CD4-positive, alpha-beta T cell (primary cell): ENCODE measurements at regions not wholly inside any gene's neighbourhood (a gene's known extent, or its start where the extent isn't known, plus 50 kb on each side); places are given as distances from the start of the nearest gene placed in this dataset.

ENCODE experiments used
- ATAC-seq: fragments of 200-7000 bp; cut with Tn5 transposase; one replicate; pipeline ENCODE4 v1.10.0; 2022; ENCODE audit warnings: mild to moderate bottlenecking; ENCODE audit not compliant: poor library complexity
- CTCF ChIA-PET: fragments of 350-600 bp; sonication (Branson Sonifier 250); formaldehyde crosslinking; loops from one replicate; lab custom pipeline; 2021; ENCODE audit warnings: antibody characterized with exemption, inconsistent platforms; lab: Charles Lee
- POLR2A ChIA-PET: fragments of 350-600 bp; sonication (Branson Sonifier 250); formaldehyde crosslinking; loops from one replicate; lab custom pipeline; 2021; ENCODE audit warnings: antibody characterized with exemption, inconsistent platforms; lab: Charles Lee
- DNase-seq, 14 experiments: peaks; one replicate each; pipeline ENCODE4 v3.0.0-alpha.2; 2013 to 2020; ENCODE audit warnings: mixed read lengths in 2 of 14
- H3K27ac ChIP-seq, 2 donors: one replicate each; pipeline versions ENCODE4 v1.5.1 to v1.7.0; 2013; ENCODE audit warnings: low read length in 2 of 2, low read depth in 1 of 2, mild to moderate bottlenecking in 1 of 2
- H3K27me3 ChIP-seq, 2 experiments: 1 replicate in 1 of 2; 2 replicates in 1 of 2; pipeline versions ENCODE4 v1.6.1 to v1.7.0; 2013; ENCODE audit warnings: low read length in 2 of 2, control low read depth in 1 of 2, mild to moderate bottlenecking in 1 of 2, moderate library complexity in 1 of 2; ENCODE audit not compliant: insufficient read depth in 2 of 2, control insufficient read depth in 1 of 2
- H3K36me3 ChIP-seq: one replicate; pipeline ENCODE4 v1.6.1; 2013; ENCODE audit warnings: low read length, control low read depth; ENCODE audit not compliant: insufficient read depth
- H3K4me1 ChIP-seq: one replicate; pipeline ENCODE4 v1.6.1; 2013; ENCODE audit warnings: low read length, control low read depth; ENCODE audit not compliant: insufficient read depth
- H3K4me3 ChIP-seq: one replicate; pipeline ENCODE4 v1.5.1; 2013; ENCODE audit warnings: mild to moderate bottlenecking, low read length, moderate library complexity
- H3K9me3 ChIP-seq, 2 experiments: 1 replicate in 1 of 2; 2 replicates in 1 of 2; pipeline versions ENCODE4 v1.6.1 to v1.7.0; 2013; ENCODE audit warnings: low read length in 2 of 2, mild to moderate bottlenecking in 2 of 2, control low read depth in 1 of 2, moderate library complexity in 1 of 2; ENCODE audit not compliant: control insufficient read depth in 1 of 2, insufficient read depth in 1 of 2
- H3K27ac Mint-ChIP-seq: one replicate; pipeline ENCODE4 v1.8.0; 2020; ENCODE audit warnings: mixed read lengths
- H3K27me3 Mint-ChIP-seq: one replicate; pipeline ENCODE4 v1.8.0; 2021; ENCODE audit warnings: mixed read lengths
- H3K36me3 Mint-ChIP-seq: one replicate; pipeline ENCODE4 v1.8.0; 2021; ENCODE audit warnings: low read depth, mixed read lengths
- H3K4me1 Mint-ChIP-seq: one replicate; pipeline ENCODE4 v1.8.0; 2021; ENCODE audit warnings: low read depth, mixed read lengths
- H3K4me3 Mint-ChIP-seq: one replicate; pipeline ENCODE4 v1.8.0; 2020; ENCODE audit warnings: mild to moderate bottlenecking, mixed read lengths
- H3K9me3 Mint-ChIP-seq: one replicate; pipeline ENCODE4 v1.8.0; 2020; ENCODE audit warnings: mixed read lengths
- CTCF ChIP-seq: fragments of 200-600 bp; IDR thresholded peaks from one replicate; pipeline ENCODE4 v1.8.0; 2022; ENCODE audit warnings: antibody characterized with exemption, mild to moderate bottlenecking
- intact Hi-C, 2 experiments: fragments of 100-400 bp; cut with DNase I in 1 of 2; cut with micrococcal nuclease in 1 of 2; formaldehyde crosslinking; loops; one replicate each; pipeline versions ENCODE4 v1.15.1 to v1.9.0; 2023 to 2025; cut with DNase I, micrococcal nuclease

- Histone ChIP-seq H3K27ac (no peak overlapping the region), H3K4me1 (peaks cover 28% of the 10 kb centered on the region), H3K4me3 (no peak overlapping the region), H3K27me3 (no peaks in the 10 kb centered on the region), H3K9me3 (no peaks in the 10 kb centered on the region), H3K36me3 (no peaks in the 10 kb centered on the region)
- intact Hi-C loops = loop anchor here in 1 of 2 experiments (5.0 kb wide), 1 partner anchor 65 kb away; the partner anchor contains the start of gene DUSP22
- no peak for ATAC-seq
- H3K27me3 Mint-ChIP-seq = no peaks in the 10 kb centered on the region
- no peak for DNase-seq
- TF ChIP-seq CTCF = no peak
- ChIA-PET POLR2A (interaction anchor here (0.7 to 1.0 kb wide), 2 partner anchors 9 to 181 kb away, joined by 3 to 4 read pairs; no protein-coding TSS in a partner anchor), CTCF (interaction anchor here (0.9 to 1.5 kb wide), 2 partner anchors 12 to 38 kb away, joined by 3 read pairs; no protein-coding TSS in a partner anchor)
- H3K36me3 Mint-ChIP-seq = no peaks in the 10 kb centered on the region
- no peaks in the 10 kb centered on the region for H3K9me3 Mint-ChIP-seq
- H3K4me1 Mint-ChIP-seq = peaks cover 27% of the 10 kb centered on the region
- no peak overlapping the region for H3K4me3 Mint-ChIP-seq
- no peak overlapping the region for H3K27ac Mint-ChIP-seq
Observed at GRCh38 chr6:227074-227782, 65.1 kb upstream of the DUSP22 start.

GRCh38 chr6:227812-228338 is 64.4 kb upstream of the DUSP22 start:
- CTCF ChIA-PET = no interaction called here
- H3K4me3 Mint-ChIP-seq = no peak overlapping the region

More at GRCh38 chr6:227812-228338, 64.4 kb upstream of the DUSP22 start:
- ATAC-seq = no peak
- Histone ChIP-seq H3K36me3 (no peaks in the 10 kb centered on the region), H3K4me1 (peaks cover 28% of the 10 kb centered on the region), H3K4me3 (no peak overlapping the region), H3K27ac (no peak overlapping the region), H3K27me3 (no peaks in the 10 kb centered on the region), H3K9me3 (no peaks in the 10 kb centered on the region)
- DNase-seq = no peak
- no peaks in the 10 kb centered on the region for H3K27me3 Mint-ChIP-seq
- TF ChIP-seq CTCF = no peak
- no peaks in the 10 kb centered on the region for H3K36me3 Mint-ChIP-seq
- H3K27ac Mint-ChIP-seq = no peak overlapping the region
- no peaks in the 10 kb centered on the region for H3K9me3 Mint-ChIP-seq
- POLR2A ChIA-PET = interaction anchor here (0.7 kb wide), 1 partner anchor 8 kb away, joined by 3 read pairs; no protein-coding TSS in a partner anchor
- intact Hi-C loops = loop anchor here in 1 of 2 experiments (5.0 kb wide), 1 partner anchor 64 kb away; the partner anchor contains the start of gene DUSP22
- H3K4me1 Mint-ChIP-seq = peaks cover 27% of the 10 kb centered on the region
